ENCODE measurements at regions not wholly inside any gene's neighbourhood (a gene's known extent, or its start where the extent isn't known, plus 50 kb on each side); places are given as distances from the start of the nearest gene placed in this dataset.

- TF ChIP-seq SIN3A (IDR thresholded peaks at IDR 0.05; ENCODE audit: borderline replicate concordance, low read depth, low read length) (no peak), USF1 (IDR thresholded peaks at IDR 0.05; ENCODE audit: borderline replicate concordance, low read depth) (no peak), YY1 (IDR thresholded peaks at IDR 0.05; ENCODE audit: low read depth) (no peak), GABPA (IDR thresholded peaks at IDR 0.05; ENCODE audit: low read depth) (no peak), MXI1 (IDR thresholded peaks at IDR 0.05; ENCODE audit: low read depth, low read length) (no peak), RCOR1 (IDR thresholded peaks at IDR 0.05; ENCODE audit: low read length) (no peak), USF2 (IDR thresholded peaks at IDR 0.05; ENCODE audit: borderline replicate concordance, low read depth, low read length) (no peak), TAF1 (IDR thresholded peaks at IDR 0.05; ENCODE audit: borderline replicate concordance, low read depth, low read length) (no peak), POLR2AphosphoS5 (IDR thresholded peaks at IDR 0.05; ENCODE audit: low read depth, low read length) (no peak), RAD21 (IDR thresholded peaks at IDR 0.05; ENCODE audit: low read length) (no peak), RXRA (IDR thresholded peaks at IDR 0.05; ENCODE audit: borderline replicate concordance, low read depth) (no peak)
- TF ChIP-seq, protein P1, sequence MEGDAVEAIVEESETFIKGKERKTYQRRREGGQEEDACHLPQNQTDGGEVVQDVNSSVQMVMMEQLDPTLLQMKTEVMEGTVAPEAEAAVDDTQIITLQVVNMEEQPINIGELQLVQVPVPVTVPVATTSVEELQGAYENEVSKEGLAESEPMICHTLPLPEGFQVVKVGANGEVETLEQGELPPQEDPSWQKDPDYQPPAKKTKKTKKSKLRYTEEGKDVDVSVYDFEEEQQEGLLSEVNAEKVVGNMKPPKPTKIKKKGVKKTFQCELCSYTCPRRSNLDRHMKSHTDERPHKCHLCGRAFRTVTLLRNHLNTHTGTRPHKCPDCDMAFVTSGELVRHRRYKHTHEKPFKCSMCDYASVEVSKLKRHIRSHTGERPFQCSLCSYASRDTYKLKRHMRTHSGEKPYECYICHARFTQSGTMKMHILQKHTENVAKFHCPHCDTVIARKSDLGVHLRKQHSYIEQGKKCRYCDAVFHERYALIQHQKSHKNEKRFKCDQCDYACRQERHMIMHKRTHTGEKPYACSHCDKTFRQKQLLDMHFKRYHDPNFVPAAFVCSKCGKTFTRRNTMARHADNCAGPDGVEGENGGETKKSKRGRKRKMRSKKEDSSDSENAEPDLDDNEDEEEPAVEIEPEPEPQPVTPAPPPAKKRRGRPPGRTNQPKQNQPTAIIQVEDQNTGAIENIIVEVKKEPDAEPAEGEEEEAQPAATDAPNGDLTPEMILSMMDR (IDR thresholded peaks at IDR 0.05), result no peak
- TF ChIP-seq, protein P2, sequence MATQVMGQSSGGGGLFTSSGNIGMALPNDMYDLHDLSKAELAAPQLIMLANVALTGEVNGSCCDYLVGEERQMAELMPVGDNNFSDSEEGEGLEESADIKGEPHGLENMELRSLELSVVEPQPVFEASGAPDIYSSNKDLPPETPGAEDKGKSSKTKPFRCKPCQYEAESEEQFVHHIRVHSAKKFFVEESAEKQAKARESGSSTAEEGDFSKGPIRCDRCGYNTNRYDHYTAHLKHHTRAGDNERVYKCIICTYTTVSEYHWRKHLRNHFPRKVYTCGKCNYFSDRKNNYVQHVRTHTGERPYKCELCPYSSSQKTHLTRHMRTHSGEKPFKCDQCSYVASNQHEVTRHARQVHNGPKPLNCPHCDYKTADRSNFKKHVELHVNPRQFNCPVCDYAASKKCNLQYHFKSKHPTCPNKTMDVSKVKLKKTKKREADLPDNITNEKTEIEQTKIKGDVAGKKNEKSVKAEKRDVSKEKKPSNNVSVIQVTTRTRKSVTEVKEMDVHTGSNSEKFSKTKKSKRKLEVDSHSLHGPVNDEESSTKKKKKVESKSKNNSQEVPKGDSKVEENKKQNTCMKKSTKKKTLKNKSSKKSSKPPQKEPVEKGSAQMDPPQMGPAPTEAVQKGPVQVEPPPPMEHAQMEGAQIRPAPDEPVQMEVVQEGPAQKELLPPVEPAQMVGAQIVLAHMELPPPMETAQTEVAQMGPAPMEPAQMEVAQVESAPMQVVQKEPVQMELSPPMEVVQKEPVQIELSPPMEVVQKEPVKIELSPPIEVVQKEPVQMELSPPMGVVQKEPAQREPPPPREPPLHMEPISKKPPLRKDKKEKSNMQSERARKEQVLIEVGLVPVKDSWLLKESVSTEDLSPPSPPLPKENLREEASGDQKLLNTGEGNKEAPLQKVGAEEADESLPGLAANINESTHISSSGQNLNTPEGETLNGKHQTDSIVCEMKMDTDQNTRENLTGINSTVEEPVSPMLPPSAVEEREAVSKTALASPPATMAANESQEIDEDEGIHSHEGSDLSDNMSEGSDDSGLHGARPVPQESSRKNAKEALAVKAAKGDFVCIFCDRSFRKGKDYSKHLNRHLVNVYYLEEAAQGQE (IDR thresholded peaks at IDR 0.05; ENCODE audit: low read depth, low read length), result no peak
- TF ChIP-seq, protein P3, sequence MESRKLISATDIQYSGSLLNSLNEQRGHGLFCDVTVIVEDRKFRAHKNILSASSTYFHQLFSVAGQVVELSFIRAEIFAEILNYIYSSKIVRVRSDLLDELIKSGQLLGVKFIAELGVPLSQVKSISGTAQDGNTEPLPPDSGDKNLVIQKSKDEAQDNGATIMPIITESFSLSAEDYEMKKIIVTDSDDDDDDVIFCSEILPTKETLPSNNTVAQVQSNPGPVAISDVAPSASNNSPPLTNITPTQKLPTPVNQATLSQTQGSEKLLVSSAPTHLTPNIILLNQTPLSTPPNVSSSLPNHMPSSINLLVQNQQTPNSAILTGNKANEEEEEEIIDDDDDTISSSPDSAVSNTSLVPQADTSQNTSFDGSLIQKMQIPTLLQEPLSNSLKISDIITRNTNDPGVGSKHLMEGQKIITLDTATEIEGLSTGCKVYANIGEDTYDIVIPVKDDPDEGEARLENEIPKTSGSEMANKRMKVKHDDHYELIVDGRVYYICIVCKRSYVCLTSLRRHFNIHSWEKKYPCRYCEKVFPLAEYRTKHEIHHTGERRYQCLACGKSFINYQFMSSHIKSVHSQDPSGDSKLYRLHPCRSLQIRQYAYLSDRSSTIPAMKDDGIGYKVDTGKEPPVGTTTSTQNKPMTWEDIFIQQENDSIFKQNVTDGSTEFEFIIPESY (IDR thresholded peaks at IDR 0.05; ENCODE audit: borderline replicate concordance, low read depth), result no peak
These were observed 749.1 kb downstream of the DACH1 start for GRCh38 chr13:71117920-71118319.
